ENCODE measurements at regions not wholly inside any gene's neighbourhood (a gene's known extent, or its start where the extent isn't known, plus 50 kb on each side); places are given as distances from the start of the nearest gene placed in this dataset.

DNA sequence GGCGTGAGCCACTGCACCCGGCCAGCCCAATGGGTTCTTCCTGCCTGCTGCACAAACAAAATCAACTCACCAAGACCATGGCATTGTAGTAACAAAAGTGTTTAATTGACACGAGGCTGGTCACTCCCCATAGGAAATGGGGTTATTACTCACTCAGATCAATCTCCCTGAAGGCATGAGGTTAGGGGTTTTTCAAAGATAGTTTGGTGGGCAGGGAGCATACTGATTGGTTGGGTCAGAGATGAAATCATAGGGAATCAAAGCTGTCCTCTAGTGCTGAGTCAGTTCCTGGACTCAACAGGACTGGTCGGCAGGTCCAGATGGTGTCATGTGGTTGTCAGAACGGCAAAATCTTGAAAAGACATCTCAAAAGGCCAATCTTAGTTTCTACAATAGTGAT, 122.1 kb downstream of the TMEM17 start:
- CTCF ChIA-PET = no interaction called here
- DNase-seq (ENCODE audit: extremely low spot score) = no peak
- POLR2A ChIA-PET = no interaction called here
- no peak for TF ChIP-seq SP1 (IDR thresholded peaks at IDR 0.05)
- no peak for TF ChIP-seq NFRKB (IDR thresholded peaks at IDR 0.05)
- TF ChIP-seq FOXM1 (IDR thresholded peaks at IDR 0.05; ENCODE audit: borderline replicate concordance) = no peak
- TF ChIP-seq L3MBTL2 (conservative IDR thresholded peaks at IDR 0.05) = no peak
- TF ChIP-seq CTBP1 (IDR thresholded peaks at IDR 0.05; ENCODE audit: borderline replicate concordance) = no peak
- no peak for TF ChIP-seq LEF1 (IDR thresholded peaks at IDR 0.05; ENCODE audit: borderline replicate concordance)
- TF ChIP-seq FOXK2 (IDR thresholded peaks at IDR 0.05) = no peak
- TF ChIP-seq, protein P1, sequence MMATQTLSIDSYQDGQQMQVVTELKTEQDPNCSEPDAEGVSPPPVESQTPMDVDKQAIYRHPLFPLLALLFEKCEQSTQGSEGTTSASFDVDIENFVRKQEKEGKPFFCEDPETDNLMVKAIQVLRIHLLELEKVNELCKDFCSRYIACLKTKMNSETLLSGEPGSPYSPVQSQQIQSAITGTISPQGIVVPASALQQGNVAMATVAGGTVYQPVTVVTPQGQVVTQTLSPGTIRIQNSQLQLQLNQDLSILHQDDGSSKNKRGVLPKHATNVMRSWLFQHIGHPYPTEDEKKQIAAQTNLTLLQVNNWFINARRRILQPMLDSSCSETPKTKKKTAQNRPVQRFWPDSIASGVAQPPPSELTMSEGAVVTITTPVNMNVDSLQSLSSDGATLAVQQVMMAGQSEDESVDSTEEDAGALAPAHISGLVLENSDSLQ (IDR thresholded peaks at IDR 0.05) = no peak
- TF ChIP-seq BHLHE40 (IDR thresholded peaks at IDR 0.05; ENCODE audit: borderline replicate concordance) = no peak
- no peak for TF ChIP-seq HDGF (IDR thresholded peaks at IDR 0.05; ENCODE audit: borderline replicate concordance)
- no peak for TF ChIP-seq SUZ12 (IDR thresholded peaks at IDR 0.05)
- TF ChIP-seq ELF4 (IDR thresholded peaks at IDR 0.05) = no peak
- TF ChIP-seq FOXA1 (IDR thresholded peaks at IDR 0.05) = no peak
- TF ChIP-seq ARNT (IDR thresholded peaks at IDR 0.05) = no peak
- no peak for TF ChIP-seq ZNF384 (IDR thresholded peaks at IDR 0.05)
- no peak for TF ChIP-seq TARDBP (IDR thresholded peaks at IDR 0.05)

DNA sequence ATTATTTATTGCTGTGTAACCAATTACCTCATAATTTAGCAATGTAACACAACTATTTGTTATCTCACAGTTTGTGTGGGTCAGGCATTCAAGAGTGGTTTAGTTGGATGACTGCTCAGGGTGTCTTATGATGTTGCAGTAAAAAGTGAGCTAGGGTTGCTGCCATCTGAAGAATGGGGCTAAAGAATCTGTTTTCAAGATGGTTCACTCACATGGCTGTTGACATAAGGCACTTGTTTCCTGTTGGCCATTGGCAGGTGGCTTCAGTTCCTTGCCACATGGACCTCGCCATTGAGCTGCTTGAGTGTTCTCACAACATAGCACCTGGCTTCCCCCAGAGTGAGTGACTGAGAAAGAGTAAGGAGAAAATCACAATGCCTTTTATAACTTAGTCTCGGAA, 123.2 kb downstream of the TMEM17 start:
- CTCF ChIA-PET = no interaction called here
- POLR2A ChIA-PET = no interaction called here
- no peak for TF ChIP-seq CTBP1 (IDR thresholded peaks at IDR 0.05; ENCODE audit: borderline replicate concordance)
- no peak for TF ChIP-seq L3MBTL2 (conservative IDR thresholded peaks at IDR 0.05)
- TF ChIP-seq TARDBP (IDR thresholded peaks at IDR 0.05) = no peak
- no peak for DNase-seq (ENCODE audit: extremely low spot score)

DNA sequence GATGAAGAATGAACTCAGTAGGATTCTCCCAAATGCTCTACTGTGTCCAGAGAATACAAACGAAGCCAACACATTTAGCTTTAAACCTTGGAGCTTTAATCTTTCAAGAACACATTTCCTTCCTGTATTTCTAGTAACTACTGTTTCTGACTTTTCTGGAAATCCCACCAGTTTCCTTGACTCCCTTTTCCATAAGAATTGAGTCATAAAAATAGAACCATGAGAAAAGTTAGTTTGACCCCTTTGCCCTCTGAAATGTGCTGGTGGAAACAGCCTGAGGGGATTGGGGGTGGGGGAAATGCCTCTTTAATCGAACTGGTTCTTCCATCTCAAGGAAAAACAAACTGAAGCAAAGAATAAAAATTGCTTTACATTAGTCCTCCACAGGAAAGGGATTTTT, 123.9 kb downstream of the TMEM17 start:
- DNase-seq (ENCODE audit: extremely low spot score) = no peak
- POLR2A ChIA-PET = no interaction called here
- TF ChIP-seq HDGF (IDR thresholded peaks at IDR 0.05; ENCODE audit: borderline replicate concordance) = no peak
- TF ChIP-seq ARNT (IDR thresholded peaks at IDR 0.05) = no peak
- TF ChIP-seq, protein P1 (IDR thresholded peaks at IDR 0.05) = no peak
- no peak for TF ChIP-seq NFRKB (IDR thresholded peaks at IDR 0.05)
- TF ChIP-seq ELF4 (IDR thresholded peaks at IDR 0.05) = no peak
- TF ChIP-seq BHLHE40 (IDR thresholded peaks at IDR 0.05; ENCODE audit: borderline replicate concordance) = no peak
- TF ChIP-seq FOXK2 (IDR thresholded peaks at IDR 0.05) = no peak
- TF ChIP-seq FOXA1 (IDR thresholded peaks at IDR 0.05) = no peak
- no peak for TF ChIP-seq L3MBTL2 (conservative IDR thresholded peaks at IDR 0.05)
- no peak for TF ChIP-seq FOXM1 (IDR thresholded peaks at IDR 0.05; ENCODE audit: borderline replicate concordance)
- TF ChIP-seq SUZ12 (IDR thresholded peaks at IDR 0.05) = no peak
- no peak for TF ChIP-seq CTBP1 (IDR thresholded peaks at IDR 0.05; ENCODE audit: borderline replicate concordance)
- TF ChIP-seq SP1 (IDR thresholded peaks at IDR 0.05) = no peak
- TF ChIP-seq LEF1 (IDR thresholded peaks at IDR 0.05; ENCODE audit: borderline replicate concordance) = no peak
- CTCF ChIA-PET = no interaction called here

DNA sequence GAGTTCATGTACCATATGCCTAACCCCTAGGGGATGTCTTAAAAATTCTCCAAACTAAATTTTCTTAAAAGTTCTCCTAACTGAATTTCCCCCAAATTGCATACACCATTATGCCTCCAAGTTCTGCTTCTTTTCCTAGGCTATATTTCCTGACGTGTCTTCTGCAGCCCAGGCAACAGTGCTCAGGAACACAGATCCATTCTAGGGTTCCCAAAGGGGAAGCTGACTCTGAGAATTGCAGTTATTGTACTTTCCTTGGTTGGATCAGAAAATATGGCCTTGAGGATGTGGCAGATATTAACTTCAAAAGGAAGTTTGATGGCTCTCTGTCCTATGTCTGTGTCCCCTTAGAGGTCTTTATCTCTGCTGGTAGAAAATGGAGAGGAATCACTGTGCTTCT, 124.3 kb downstream of the TMEM17 start:
- TF ChIP-seq FOXA1 (IDR thresholded peaks at IDR 0.05) (no peak), LEF1 (IDR thresholded peaks at IDR 0.05; ENCODE audit: borderline replicate concordance) (no peak), FOXK2 (IDR thresholded peaks at IDR 0.05) (no peak), ARNT (IDR thresholded peaks at IDR 0.05) (no peak), TARDBP (IDR thresholded peaks at IDR 0.05) (no peak), SP1 (IDR thresholded peaks at IDR 0.05) (no peak), ZNF384 (IDR thresholded peaks at IDR 0.05) (no peak), FOXM1 (IDR thresholded peaks at IDR 0.05; ENCODE audit: borderline replicate concordance) (no peak), L3MBTL2 (conservative IDR thresholded peaks at IDR 0.05) (no peak), BHLHE40 (IDR thresholded peaks at IDR 0.05; ENCODE audit: borderline replicate concordance) (no peak), ELF4 (IDR thresholded peaks at IDR 0.05) (no peak), NFRKB (IDR thresholded peaks at IDR 0.05) (no peak), CTBP1 (IDR thresholded peaks at IDR 0.05; ENCODE audit: borderline replicate concordance) (no peak), SUZ12 (IDR thresholded peaks at IDR 0.05) (no peak), HDGF (IDR thresholded peaks at IDR 0.05; ENCODE audit: borderline replicate concordance) (no peak)
- TF ChIP-seq, protein P1 (IDR thresholded peaks at IDR 0.05) = no peak
- no peak for DNase-seq (ENCODE audit: extremely low spot score)
- CTCF ChIA-PET = no interaction called here
- POLR2A ChIA-PET = no interaction called here

DNA sequence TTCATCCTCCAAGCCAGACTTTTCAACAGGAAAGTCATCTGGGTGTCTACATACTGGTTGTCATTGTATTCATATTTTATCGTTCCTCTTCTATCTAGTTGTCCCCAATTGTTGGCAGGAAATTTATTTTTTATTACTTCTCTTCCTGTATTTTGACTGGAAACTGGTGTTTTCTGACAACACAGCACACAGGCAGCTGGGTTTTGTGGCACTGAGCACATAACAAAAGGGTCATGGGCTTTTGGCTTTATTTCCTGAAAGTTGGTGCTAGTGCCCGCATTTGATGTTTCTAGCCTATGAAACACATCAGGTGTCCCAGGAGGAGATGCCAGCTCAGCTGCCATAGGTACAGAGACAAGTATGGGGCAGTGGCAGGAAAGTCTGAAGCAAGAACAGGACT, 126.4 kb downstream of the TMEM17 start:
- POLR2A ChIA-PET = no interaction called here
- CTCF ChIA-PET = no interaction called here
- TF ChIP-seq ARNT (IDR thresholded peaks at IDR 0.05) = no peak
- no peak for TF ChIP-seq ZNF384 (IDR thresholded peaks at IDR 0.05)
- TF ChIP-seq, protein P1 (IDR thresholded peaks at IDR 0.05) = no peak
- TF ChIP-seq FOXM1 (IDR thresholded peaks at IDR 0.05; ENCODE audit: borderline replicate concordance) = no peak
- TF ChIP-seq SUZ12 (IDR thresholded peaks at IDR 0.05) = no peak
- TF ChIP-seq NFRKB (IDR thresholded peaks at IDR 0.05) = no peak
- no peak for DNase-seq (ENCODE audit: extremely low spot score)

DNA sequence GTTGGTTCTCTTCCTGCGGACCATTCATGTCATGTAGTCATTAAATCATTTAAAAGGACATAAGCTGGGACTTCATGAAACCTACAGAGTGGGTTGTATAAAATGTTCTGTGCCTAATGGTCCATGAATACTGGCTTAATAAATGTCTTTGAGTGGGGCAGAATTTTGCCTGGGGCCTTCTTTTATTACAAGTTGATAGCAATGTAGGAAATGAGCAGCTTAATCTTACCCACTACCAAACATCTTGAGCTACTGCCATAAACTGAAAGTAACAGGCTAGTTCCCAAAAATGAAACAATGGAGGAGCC, 130.9 kb downstream of the TMEM17 start:
- CTCF ChIA-PET = no interaction called here

More for the DNA sequence above, 130.9 kb downstream of the TMEM17 start:
- TF ChIP-seq SUZ12 (IDR thresholded peaks at IDR 0.05) = no peak
- no peak for TF ChIP-seq BHLHE40 (IDR thresholded peaks at IDR 0.05; ENCODE audit: borderline replicate concordance)
- TF ChIP-seq, protein P1 (IDR thresholded peaks at IDR 0.05) = no peak
- no peak for TF ChIP-seq NFRKB (IDR thresholded peaks at IDR 0.05)
- TF ChIP-seq LEF1 (IDR thresholded peaks at IDR 0.05; ENCODE audit: borderline replicate concordance) = no peak
- no peak for TF ChIP-seq FOXA1 (IDR thresholded peaks at IDR 0.05)
- no peak for TF ChIP-seq L3MBTL2 (conservative IDR thresholded peaks at IDR 0.05)
- no peak for TF ChIP-seq FOXM1 (IDR thresholded peaks at IDR 0.05; ENCODE audit: borderline replicate concordance)
- TF ChIP-seq TARDBP (IDR thresholded peaks at IDR 0.05) = no peak
- TF ChIP-seq ARNT (IDR thresholded peaks at IDR 0.05) = no peak
- TF ChIP-seq SP1 (IDR thresholded peaks at IDR 0.05) = no peak
- no peak for TF ChIP-seq CTBP1 (IDR thresholded peaks at IDR 0.05; ENCODE audit: borderline replicate concordance)
- TF ChIP-seq ELF4 (IDR thresholded peaks at IDR 0.05) = no peak
- POLR2A ChIA-PET = no interaction called here
- DNase-seq (ENCODE audit: extremely low spot score) = no peak
